GM19438 (cell line): ENCODE measurements at regions not wholly inside any gene's neighbourhood (a gene's known extent, or its start where the extent isn't known, plus 50 kb on each side); places are given as distances from the start of the nearest gene placed in this dataset.
"Not testable (repeated sequence)": the region's sequence is repeated elsewhere in the genome, so short reads cannot be mapped to it uniquely, and the experiment has no call there.

Experiments used
- ATAC-seq: cut with Tn5 transposase; IDR thresholded peaks from one replicate; pipeline ENCODE4 v1.9.1; 2021; ENCODE audit warnings: low read depth; ENCODE audit not compliant: unreplicated experiment

- ATAC-seq, result no peak
Observed at GRCh38 chr12:83538361-83538965, 851.8 kb downstream of the TMTC2 start.

DNA sequence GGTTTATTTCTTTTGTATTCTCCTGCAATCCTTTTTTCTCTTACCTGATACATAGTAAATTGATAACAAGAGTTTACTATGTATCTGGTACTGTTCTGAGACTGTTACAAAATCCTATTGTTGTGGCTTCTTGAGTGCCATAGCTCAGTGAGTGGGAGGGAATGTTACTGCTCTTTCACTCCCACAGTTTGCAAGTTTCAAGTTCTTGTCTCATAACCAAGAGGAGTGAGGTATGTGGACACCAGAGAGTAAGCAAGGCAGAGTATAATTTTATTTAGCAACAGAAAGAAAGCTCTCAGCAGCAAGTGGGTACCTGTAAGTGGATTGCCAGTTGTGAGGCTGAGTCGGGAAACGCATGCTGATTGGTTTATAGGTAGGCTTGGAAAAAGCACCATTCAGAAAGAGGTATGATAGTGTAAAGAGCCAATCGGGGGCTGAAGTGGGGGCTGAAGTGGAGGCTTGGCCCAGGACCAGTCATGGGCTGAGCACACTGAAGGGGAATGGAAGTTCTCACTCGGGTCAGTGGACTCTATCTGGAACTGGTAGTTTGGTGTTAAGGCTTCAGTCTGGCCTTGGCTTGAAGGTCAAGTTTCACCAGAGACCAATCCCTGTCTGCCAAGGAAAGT, 850.8 kb downstream of the TMTC2 start:
- ATAC-seq, result no peak

DNA sequence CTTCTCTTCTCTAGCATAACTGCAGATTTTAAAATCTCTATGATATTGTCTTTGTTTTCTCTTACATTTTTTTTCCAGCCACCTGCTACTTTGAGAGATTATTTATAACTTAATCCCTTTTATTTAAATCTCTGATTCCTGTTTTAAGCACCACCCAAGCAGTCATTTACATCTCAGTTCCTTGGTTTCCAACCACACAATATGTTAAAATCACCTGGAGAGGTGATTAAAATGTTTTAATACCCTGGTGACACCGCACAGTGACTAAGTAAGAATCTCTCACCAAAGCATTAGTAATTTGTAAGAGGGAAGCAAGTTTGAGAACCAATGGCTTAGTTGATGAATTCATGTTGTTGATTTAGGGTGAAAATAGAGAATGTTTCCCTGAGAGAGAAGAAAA, 849.8 kb downstream of the TMTC2 start:
- ATAC-seq, result no peak

DNA sequence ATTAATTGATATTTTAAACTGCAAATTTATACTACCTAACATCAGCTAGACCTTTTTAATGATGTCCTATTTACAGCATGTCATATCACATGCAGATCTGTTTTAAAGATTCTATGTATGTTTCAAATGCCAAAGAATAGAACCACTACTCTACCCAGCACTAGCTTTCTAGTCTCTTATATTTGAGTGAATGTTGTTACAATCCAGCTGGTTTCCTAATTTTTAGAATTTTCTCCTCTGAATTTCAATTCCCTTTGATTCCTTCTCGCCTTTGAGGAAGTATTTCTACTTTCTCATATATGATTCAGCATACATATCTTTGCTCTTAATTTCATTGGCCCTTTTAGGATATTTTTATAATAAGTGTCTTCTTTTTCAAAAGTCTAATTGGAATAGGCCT, 841.9 kb downstream of the TMTC2 start:
- ATAC-seq, result no peak

DNA sequence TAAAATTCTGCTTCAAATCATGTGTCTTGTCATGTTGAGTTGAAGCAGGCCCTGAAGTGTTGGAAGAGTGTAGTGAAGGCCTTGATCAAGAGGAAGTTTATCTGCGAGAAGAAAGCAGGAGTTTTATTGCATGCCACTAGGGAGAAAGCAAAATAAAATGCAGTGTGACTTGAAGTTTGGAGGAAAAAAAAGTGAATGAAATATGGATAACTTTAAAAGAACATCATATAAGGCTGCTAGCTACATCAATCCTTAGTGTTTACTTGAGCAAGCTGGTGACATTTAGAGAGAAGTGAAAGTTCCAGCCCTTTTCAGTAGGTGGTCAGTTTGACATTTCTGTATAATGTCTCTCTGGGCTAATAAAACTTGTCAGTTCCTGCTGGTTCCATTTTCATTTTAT, 841.1 kb downstream of the TMTC2 start:
- no peak for ATAC-seq

- no peak for ATAC-seq
Observed at GRCh38 chr12:83515306-83516026, 828.8 kb downstream of the TMTC2 start.

GRCh38 chr12:83514372-83514771, 827.7 kb downstream of the TMTC2 start:
- no peak for ATAC-seq

DNA sequence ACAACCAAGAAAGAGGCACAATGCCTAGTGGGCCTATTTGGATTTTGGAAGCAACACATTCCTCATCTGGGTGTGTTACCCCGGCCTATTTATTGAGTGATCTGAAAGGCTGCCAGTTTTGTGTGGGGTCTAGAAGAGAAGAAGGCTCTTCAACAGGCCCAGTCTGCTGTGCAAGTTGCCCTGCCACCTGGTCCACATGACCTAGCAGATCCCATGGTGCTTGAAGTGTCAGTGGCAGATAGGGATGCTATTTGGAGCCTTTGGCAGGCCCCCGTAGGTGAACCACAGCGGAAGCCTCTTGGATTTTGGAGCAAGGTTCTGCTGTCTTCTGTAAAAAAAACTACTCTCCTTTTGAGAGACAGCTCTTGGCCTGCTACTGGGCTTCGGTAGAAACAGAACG, 820.1 kb downstream of the TMTC2 start:
- ATAC-seq, result no peak

DNA sequence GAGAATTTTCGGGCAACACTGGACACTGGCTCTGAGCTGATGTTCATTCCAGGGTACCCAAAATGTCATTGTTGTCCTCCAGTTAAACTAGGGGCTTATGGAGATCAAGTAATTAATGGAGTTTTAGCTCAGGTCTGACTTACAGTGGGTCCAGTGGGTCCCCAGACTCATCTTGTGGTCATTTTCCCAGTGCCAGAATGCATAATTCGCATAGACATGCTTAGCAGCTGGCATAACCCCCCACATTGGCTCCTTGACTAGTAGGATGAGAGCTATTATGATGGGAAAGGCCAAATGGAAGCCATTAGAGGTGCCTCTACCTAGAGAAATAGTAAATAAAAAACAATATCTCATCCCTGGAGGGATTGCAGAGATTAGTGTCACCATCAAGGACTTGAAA, 818.9 kb downstream of the TMTC2 start:
- ATAC-seq, result no peak

- ATAC-seq, result not testable (repeated sequence)
Observed at GRCh38 chr12:83499894-83500293, 813.2 kb downstream of the TMTC2 start.

DNA sequence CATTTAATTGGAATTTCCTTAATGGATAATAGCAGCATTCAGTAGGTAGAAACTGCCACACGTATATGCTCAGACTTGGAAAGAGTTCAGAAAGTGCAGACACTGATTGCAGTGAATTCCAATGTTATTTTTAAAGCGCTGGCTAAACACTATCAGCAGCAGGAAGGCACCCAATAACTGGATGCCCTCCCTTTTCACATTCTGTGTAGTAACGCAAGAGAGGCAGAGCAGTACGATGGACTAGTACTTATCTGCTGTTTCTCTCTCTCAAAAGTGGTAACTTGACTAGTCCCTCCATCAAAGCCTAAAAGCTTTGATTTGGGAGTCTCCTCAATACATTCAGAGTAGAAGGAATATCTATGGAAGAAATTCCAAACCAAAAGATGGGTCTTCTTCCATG, 791.0 kb downstream of the TMTC2 start:
- no peak for ATAC-seq

GRCh38 chr12:83476695-83477690, 790.3 kb downstream of the TMTC2 start:
- ATAC-seq, result no peak

DNA sequence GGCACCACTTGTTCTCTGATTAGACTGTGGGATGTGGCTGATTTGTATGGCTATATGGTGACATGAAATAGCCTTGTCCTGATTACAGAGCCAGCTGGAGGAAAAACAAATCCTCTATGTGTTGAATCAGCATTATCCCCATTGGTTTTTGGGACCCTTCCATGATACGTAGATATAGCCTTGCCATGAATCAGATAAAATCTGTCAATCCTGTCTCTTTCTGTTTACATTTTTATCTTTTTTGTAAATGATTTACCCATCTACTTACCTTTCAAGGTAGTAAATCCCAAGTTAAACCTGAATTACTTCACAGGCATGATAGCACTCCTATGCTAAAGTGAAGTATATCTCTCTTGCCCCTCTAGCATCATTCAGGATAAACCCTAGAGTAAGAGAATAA, 789.3 kb downstream of the TMTC2 start:
- no peak for ATAC-seq

DNA sequence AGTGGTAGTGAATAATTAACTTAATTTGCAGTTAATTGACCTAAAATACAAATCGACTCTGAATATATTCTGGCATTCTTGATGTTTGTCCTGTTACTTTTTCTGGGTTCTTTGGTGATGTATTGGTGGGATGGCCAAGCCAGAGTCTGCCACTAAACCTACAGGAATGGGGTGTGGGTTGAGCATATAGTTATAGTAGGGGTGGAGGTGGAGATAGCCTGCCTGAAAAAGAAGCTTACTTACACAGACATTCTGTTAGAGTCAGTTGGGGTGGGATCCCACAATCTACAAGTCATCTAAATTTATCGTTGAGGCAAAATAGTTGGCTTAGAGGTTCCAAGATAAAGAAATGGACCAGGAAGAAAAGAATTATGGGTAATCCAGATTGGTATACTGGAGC, 787.7 kb downstream of the TMTC2 start:
- ATAC-seq, result no peak

DNA sequence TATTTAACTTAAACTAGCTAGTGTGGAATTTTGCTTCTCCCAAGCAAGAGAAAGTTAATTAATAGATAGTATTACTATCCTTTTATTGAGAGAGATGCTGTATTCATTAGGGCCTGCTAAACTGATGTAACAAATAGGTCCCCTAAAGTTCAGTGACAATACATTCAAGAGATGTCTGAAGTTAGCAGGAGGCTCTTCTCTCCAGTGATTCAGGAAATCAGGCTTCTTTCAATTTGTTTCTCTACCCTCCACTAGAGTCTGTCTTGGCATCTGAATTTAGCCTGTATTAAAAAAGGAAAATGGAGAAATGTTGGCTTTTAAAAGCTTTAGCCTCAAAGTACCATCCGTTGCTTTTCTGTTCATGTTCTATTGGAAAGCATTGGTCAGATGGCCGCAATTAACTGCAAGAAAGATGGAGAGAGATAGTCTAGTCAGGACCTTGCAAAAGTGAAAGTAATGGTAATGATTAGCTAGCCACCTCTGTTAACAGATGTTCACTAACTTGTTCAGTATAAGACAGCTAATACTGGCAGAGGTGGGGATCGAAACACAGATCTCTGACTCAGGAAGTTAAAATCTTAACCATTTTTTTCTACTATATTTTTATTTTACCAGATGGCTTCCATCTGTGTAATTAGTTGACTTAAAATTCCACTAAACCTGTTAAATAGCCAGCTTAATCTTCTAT, 786.8 kb downstream of the TMTC2 start:
- peak; percentile 99 for ATAC-seq

DNA sequence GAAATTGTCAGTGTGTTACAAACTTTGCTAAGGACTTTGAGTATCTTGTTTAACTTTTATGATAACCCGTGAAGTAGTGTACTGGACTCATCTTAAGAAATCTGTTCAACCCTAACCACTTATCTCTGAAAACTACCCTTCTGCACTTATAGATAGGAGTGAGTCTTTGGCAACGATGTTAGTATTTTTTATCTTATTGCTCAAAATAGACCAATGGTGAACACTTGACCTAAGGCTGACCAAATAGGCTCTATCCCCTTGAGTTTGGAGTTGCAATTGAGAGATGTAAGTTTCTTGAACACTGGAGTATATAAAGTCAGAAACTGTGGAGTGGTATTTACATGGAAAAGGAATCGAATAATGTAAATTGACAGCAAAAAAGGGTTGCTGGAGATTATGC, 786.1 kb downstream of the TMTC2 start:
- no peak for ATAC-seq

DNA sequence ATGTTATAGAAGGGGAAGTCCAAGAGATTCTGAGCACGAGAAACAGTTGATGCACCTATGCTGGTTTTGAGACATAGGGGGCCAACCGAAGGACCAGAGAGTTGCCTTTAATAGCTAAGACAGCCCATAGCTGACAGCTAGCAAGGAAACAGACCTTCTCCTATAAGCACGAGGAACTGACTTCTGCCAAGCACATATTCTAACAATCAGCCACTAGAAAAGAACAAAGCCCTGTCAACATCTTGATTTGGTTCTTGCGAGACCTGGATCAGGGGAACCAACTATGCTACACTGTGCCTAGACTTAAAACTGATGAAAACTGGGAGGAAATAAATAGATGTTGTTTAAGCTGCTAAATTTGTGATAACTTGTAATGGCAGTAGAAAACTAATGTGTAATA, 785.6 kb downstream of the TMTC2 start:
- ATAC-seq, result no peak

DNA sequence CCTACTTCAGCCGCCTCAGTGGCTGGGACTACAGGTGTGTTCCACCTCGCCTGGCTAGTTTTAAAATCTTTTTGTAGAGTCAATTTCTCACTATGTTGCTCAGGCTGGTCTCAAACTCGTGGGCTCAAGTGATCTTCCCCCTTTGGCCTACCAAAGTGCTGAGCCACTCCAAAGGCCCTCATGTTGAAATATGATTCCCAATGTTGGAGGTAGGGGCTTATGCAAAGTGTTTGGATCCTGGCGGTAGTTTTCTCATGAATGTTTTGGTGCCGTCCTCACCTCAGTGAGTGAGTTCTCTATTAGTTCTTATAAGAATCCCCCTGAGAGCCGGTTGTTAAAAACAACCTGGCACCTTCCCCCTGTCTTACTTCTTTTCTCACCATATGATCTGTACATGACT, 784.6 kb downstream of the TMTC2 start:
- no peak for ATAC-seq

DNA sequence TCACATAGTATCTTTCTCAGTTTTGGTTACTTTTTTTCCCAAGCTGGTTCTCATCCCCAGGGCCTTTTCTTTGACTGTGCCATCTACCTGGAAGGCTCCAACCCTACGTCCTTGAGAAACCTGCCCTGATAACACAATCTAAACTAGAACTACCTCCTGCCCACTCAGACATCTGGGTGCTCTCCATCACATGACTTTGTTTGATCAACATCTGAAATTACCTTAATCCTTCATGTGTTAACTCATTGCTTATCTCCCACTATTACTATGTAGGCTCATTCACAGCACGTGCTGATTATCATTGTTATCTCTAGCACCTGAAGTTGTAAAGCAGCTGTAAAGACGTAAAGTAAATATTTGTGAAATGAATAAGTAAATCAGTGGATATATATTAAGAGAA, 784.0 kb downstream of the TMTC2 start:
- no peak for ATAC-seq
